WI38 (cell line): ENCODE measurements at regions not wholly inside any gene's neighbourhood (a gene's known extent, or its start where the extent isn't known, plus 50 kb on each side); places are given as distances from the start of the nearest gene placed in this dataset.

Source experiments
- H3K4me3 ChIP-seq: 2 replicates; pipeline ENCODE4 v1.5.1; 2011; ENCODE audit warnings: low read depth, mild to moderate bottlenecking, control low read depth, low read length
- CTCF ChIP-seq: IDR thresholded peaks from 2 replicates; pipeline ENCODE4 v1.5.1; 2012; ENCODE audit warnings: low read depth, mild to moderate bottlenecking, control low read depth, low read length

GRCh38 chr1:163406772-163407171 lies 85.0 kb downstream of the NUF2 start:
- TF ChIP-seq CTCF: no peak
- H3K4me3 ChIP-seq: no peak overlapping the region

- no peak overlapping the region for H3K4me3 ChIP-seq
- no peak for TF ChIP-seq CTCF
Observed at GRCh38 chr1:163408262-163408661, 86.5 kb downstream of the NUF2 start.

- no peak overlapping the region for H3K4me3 ChIP-seq
- TF ChIP-seq CTCF: peak; percentile 71
Observed at GRCh38 chr1:163410073-163410999, 88.6 kb downstream of the NUF2 start.

GRCh38 chr1:163412221-163412620 lies 90.5 kb downstream of the NUF2 start:
- no peak for TF ChIP-seq CTCF

GRCh38 chr1:163414778-163415177 lies 93.0 kb downstream of the NUF2 start:
- no peak overlapping the region for H3K4me3 ChIP-seq

More at GRCh38 chr1:163412221-163412620, 90.5 kb downstream of the NUF2 start:
- no peak overlapping the region for H3K4me3 ChIP-seq

GRCh38 chr1:163421701-163422100 lies 99.9 kb downstream of the NUF2 start:
- no peak overlapping the region for H3K4me3 ChIP-seq
- TF ChIP-seq CTCF: no peak

More at GRCh38 chr1:163414778-163415177, 93.0 kb downstream of the NUF2 start:
- TF ChIP-seq CTCF: no peak

GRCh38 chr1:163422738-163423404 lies 101.1 kb downstream of the NUF2 start:
- no peak for TF ChIP-seq CTCF
- H3K4me3 ChIP-seq: no peak overlapping the region
